ENCODE measurements at regions not wholly inside any gene's neighbourhood (a gene's known extent, or its start where the extent isn't known, plus 50 kb on each side); places are given as distances from the start of the nearest gene placed in this dataset.

- Histone ChIP-seq H3K36me3 (no peaks in the 10 kb centered on the region), H3K4me1 (ENCODE audit: low read depth) (no peaks in the 10 kb centered on the region), H3K27ac (no peak overlapping the region), H3K9me3 (ENCODE audit: low read depth) (no peaks in the 10 kb centered on the region), H3K27me3 (no peaks in the 10 kb centered on the region), H3K4me3 (no peak overlapping the region)
- TF ChIP-seq CTCF (IDR thresholded peaks at IDR 0.05; ENCODE audit: low read depth, low read length) = no peak
- no peak for DNase-seq (ENCODE audit: low read depth in 1 of 2, low spot score in 1 of 2)
Measured at GRCh38 chr2:126228531-126228930, 427.4 kb upstream of the GYPC start.

GRCh38 chr2:126238251-126238650 lies 417.7 kb upstream of the GYPC start:
- H3K9me3 ChIP-seq (ENCODE audit: low read depth) = no peaks in the 10 kb centered on the region
- no peaks in the 10 kb centered on the region for H3K36me3 ChIP-seq
- TF ChIP-seq CTCF (IDR thresholded peaks at IDR 0.05; ENCODE audit: low read depth, low read length) = no peak
- H3K4me1 ChIP-seq (ENCODE audit: low read depth) = no peaks in the 10 kb centered on the region
- DNase-seq (ENCODE audit: low read depth in 1 of 2, low spot score in 1 of 2) = no peak
- H3K27me3 ChIP-seq = peaks cover 7% of the 10 kb centered on the region
- no peak overlapping the region for H3K27ac ChIP-seq
- H3K4me3 ChIP-seq = no peak overlapping the region

- TF ChIP-seq CTCF (IDR thresholded peaks at IDR 0.05; ENCODE audit: low read depth, low read length) = no peak
- Histone ChIP-seq H3K4me1 (ENCODE audit: low read depth) (no peaks in the 10 kb centered on the region), H3K36me3 (no peaks in the 10 kb centered on the region), H3K4me3 (no peak overlapping the region), H3K27ac (no peak overlapping the region), H3K27me3 (peaks cover 17% of the 10 kb centered on the region), H3K9me3 (ENCODE audit: low read depth) (no peaks in the 10 kb centered on the region)
- DNase-seq (ENCODE audit: low read depth in 1 of 2, low spot score in 1 of 2) = no peak
Measured at GRCh38 chr2:126239320-126239955, 416.5 kb upstream of the GYPC start.

GRCh38 chr2:126241001-126241400 lies 415.0 kb upstream of the GYPC start:
- TF ChIP-seq CTCF (IDR thresholded peaks at IDR 0.05; ENCODE audit: low read depth, low read length) = no peak
- Histone ChIP-seq H3K4me1 (ENCODE audit: low read depth) (no peaks in the 10 kb centered on the region), H3K9me3 (ENCODE audit: low read depth) (no peaks in the 10 kb centered on the region), H3K27me3 (peaks cover 17% of the 10 kb centered on the region), H3K4me3 (no peak overlapping the region), H3K36me3 (no peaks in the 10 kb centered on the region), H3K27ac (no peak overlapping the region)
- no peak for DNase-seq (ENCODE audit: low read depth in 1 of 2, low spot score in 1 of 2)

- Histone ChIP-seq H3K27me3 (peaks cover 17% of the 10 kb centered on the region), H3K27ac (no peak overlapping the region), H3K4me1 (ENCODE audit: low read depth) (no peaks in the 10 kb centered on the region), H3K4me3 (no peak overlapping the region), H3K36me3 (no peaks in the 10 kb centered on the region), H3K9me3 (ENCODE audit: low read depth) (no peaks in the 10 kb centered on the region)
- DNase-seq (ENCODE audit: low read depth in 1 of 2, low spot score in 1 of 2) = peak in 1 of 2 donors; percentile 36
- TF ChIP-seq CTCF (IDR thresholded peaks at IDR 0.05; ENCODE audit: low read depth, low read length) = no peak
Measured at GRCh38 chr2:126241411-126241810, 414.5 kb upstream of the GYPC start.

Data from cardiac muscle cell (in vitro differentiated cells and primary cell).